Activated T-cell treated with anti-CD3 and anti-CD28 coated beads, Interleukin-2, amount 50 U/mL, for 72 hours (primary cell): ENCODE measurements at regions not wholly inside any gene's neighbourhood (a gene's known extent, or its start where the extent isn't known, plus 50 kb on each side); places are given as distances from the start of the nearest gene placed in this dataset.

Source experiments
- ATAC-seq, 2 donors: fragments of 150-1000 bp; cut with Tn5 transposase; replicated peaks in 1 of 2; 2 replicates each; pipeline ENCODE4 v1.10.0; 2021; ENCODE audit warnings: moderate library complexity in 2 of 2, mild to moderate bottlenecking in 1 of 2
- DNase-seq, 2 donors: peaks; one replicate each; pipeline ENCODE4 v3.0.0; 2021 to 2022; ENCODE audit warnings: mixed read lengths in 1 of 2
- H3K27ac Mint-ChIP-seq: one replicate; pipeline ENCODE4 v1.8.0; 2022; ENCODE audit warnings: mild to moderate bottlenecking, moderate library complexity, mixed read lengths
- H3K27me3 Mint-ChIP-seq: one replicate; pipeline ENCODE4 v1.8.0; 2022; ENCODE audit warnings: low read depth, mixed read lengths
- H3K36me3 Mint-ChIP-seq, 2 donors: one replicate each; pipeline ENCODE4 v1.8.0; 2022; ENCODE audit warnings: mixed read lengths in 2 of 2, mild to moderate bottlenecking in 1 of 2; ENCODE audit not compliant: insufficient read depth in 2 of 2
- H3K4me1 Mint-ChIP-seq: one replicate; pipeline ENCODE4 v1.8.0; 2022; ENCODE audit warnings: low read depth, mixed read lengths
- H3K4me3 Mint-ChIP-seq, 2 donors: one replicate each; pipeline ENCODE4 v1.8.0; 2022; ENCODE audit warnings: mild to moderate bottlenecking in 2 of 2, mixed read lengths in 2 of 2, moderate library complexity in 2 of 2
- H3K9me3 Mint-ChIP-seq, 2 donors: one replicate each; pipeline ENCODE4 v1.8.0; 2022; ENCODE audit warnings: mixed read lengths in 2 of 2

DNA sequence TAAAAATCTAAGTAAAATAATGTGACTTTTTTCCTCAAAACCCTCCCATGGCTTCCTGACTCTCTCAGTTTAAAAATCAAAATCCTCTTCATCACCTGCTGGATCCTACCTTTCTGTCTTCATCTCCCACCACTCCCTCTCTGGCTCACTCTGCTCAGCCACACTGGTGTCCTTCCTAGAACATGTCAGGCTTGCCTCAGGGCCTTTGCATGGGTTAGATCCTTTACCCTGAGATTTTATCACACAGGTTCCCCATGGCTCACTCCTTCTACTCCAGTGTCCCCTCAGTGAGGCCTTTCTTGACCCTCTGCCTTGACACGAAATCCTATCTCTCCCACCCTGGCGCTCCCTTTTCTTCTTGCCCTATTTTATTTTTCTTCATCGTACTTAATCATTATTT, 141.8 kb downstream of the RPL22L1 start:
- ATAC-seq, result no peak
- no peak for DNase-seq
- Mint-ChIP-seq H3K4me1 (no peaks in the 10 kb centered on the region), H3K27ac (no peak overlapping the region), H3K4me3 (no peak overlapping the region), H3K27me3 (peaks cover 6% of the 10 kb centered on the region), H3K9me3 (no peaks in the 10 kb centered on the region), H3K36me3 (no peaks in the 10 kb centered on the region)

DNA sequence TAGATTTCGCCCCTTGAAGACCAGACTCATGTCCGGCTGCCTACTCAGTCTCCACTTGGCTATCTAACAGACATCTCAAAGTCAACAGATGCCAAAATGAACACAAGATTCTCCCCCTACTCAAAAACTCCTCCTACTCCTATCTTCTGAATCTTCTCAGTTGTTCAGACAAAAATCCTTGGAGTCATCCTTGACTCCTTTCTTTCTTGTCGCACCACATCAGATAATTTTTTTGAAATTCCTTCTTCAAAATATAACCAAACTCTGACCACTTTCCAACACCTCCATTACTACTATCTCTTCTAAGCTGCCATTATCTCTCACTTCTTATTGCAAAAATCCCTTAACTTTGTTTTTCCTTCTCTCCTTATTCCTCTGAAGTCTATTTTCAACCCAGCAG, 141.9 kb upstream of the SLC7A14 start:
- ATAC-seq (no peak), DNase-seq (no peak)
- Mint-ChIP-seq H3K4me1 (no peaks in the 10 kb centered on the region), H3K36me3 (no peaks in the 10 kb centered on the region), H3K27ac (no peak overlapping the region), H3K9me3 (no peaks in the 10 kb centered on the region), H3K27me3 (peaks cover 6% of the 10 kb centered on the region), H3K4me3 (no peak overlapping the region)

DNA sequence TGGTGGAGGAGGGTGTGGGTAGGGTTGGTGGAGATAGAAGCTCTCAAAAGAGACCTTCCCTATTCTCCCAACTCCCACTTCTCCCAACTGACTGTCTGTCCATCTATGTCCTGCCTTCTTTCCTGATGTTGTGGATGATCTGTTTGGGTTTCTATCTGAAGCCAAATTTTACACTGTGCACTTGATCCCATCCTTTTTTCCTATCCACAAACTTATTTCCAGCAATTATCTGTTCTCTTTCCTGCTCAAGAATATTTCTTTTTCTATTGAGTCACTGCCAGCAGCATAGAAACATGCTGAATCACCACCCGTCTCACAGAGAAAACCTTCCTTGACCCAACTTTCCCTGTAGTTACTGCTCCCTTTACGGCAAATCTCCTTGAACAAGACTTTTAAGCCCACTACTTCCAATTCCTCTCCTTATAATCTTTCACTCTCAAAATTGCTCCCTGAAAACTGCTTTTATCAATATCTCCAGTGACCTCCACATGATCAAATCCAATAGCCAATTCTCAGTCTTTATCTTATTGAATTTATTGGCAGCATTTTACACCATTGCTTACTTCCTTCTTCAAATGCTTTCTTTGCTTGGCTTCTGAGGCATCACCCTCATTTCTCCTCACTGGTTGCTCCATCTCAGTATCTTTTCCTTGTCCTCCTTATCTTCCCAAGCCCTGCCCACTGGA, 141.2 kb upstream of the SLC7A14 start:
- Mint-ChIP-seq H3K4me1 (no peaks in the 10 kb centered on the region), H3K27ac (no peak overlapping the region), H3K27me3 (peaks cover 4% of the 10 kb centered on the region), H3K9me3 (no peaks in the 10 kb centered on the region), H3K4me3 (no peak overlapping the region), H3K36me3 (no peaks in the 10 kb centered on the region)
- ATAC-seq, result no peak
- DNase-seq, result no peak

DNA sequence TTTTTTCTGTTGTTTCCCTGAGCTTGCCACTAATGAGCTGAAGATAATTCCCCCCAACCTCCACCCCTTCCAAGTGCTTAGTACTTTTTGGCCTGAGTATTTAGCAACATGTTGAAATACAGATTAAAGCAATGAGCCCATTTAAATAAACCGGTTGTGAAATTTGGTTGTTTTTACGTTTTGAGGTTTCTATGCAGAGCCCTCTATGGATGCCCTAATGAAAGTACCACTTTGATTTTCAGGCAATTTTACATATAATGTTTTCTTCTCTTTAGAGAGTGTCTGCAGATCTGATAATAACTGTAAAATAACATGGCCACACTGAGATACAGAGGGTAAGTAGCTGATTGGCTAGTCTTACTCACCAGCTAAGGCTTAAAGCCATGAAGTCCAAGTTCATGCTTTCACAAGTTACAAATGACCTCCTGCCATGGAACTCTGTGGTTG, 139.4 kb upstream of the SLC7A14 start:
- Mint-ChIP-seq H3K9me3 (no peaks in the 10 kb centered on the region), H3K36me3 (no peaks in the 10 kb centered on the region), H3K4me1 (no peaks in the 10 kb centered on the region), H3K27ac (no peak overlapping the region), H3K4me3 (no peak overlapping the region), H3K27me3 (peaks cover 15% of the 10 kb centered on the region)
- DNase-seq, result no peak
- ATAC-seq, result no peak

DNA sequence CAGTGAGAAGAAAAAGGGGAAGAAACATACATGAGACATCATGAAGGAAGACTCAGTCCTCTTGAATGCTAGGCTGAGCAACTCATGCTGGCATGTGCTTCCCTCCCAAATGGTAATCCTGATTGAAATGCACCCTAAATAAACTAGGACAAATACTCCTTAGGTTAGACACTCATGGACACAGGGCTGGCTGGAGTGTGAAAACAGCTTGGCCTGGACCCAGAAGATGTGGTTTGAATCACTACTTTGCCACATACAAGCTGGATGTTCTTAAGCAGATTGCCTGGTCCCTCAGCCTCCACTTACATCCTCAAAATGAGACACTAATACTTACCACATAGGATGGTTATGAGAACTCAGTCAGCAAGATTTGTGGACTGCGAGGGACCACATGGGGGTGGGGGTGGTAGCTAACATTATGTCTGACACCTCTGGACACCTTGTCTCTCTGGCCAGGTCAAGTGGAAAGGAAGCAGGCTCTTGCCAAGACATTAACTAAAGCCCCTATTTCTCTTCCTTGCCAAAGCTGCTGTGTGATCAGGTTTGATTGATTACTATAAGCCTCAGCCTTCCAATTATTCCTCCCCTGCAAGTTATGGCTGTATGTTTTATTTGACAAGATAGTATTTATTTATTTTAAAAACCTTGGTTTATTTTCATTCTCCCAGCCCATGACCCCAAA, 138.9 kb upstream of the SLC7A14 start:
- no peak overlapping the region for H3K4me3 Mint-ChIP-seq
- peaks cover 20% of the 10 kb centered on the region for H3K27me3 Mint-ChIP-seq
- no peaks in the 10 kb centered on the region for H3K4me1 Mint-ChIP-seq

DNA sequence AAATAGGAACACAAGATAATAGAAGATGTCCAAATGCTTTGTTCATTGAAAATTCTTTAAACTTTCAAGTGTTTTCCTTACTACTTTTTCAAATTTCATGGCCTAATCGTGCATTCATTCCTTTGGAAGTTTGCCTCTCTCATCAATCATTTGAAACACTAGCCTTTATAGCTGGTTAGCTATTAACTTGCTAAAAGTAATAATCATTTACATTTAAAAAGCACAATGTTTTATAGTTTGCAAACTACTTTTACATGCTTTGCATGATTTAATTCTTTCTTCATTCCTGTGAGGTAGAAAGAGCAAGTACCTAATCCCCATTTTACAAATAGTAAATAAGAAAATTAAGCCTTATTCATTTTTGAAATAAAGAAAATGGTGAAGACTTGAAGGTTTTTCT, 137.4 kb upstream of the SLC7A14 start:
- H3K4me3 Mint-ChIP-seq, result no peak overlapping the region
- H3K36me3 Mint-ChIP-seq, result peaks cover 0 to 1% of the 10 kb centered on the region in 2 donors
- H3K4me1 Mint-ChIP-seq, result no peaks in the 10 kb centered on the region
- peaks cover 34% of the 10 kb centered on the region for H3K27me3 Mint-ChIP-seq
- no peak for ATAC-seq
- H3K27ac Mint-ChIP-seq, result no peak overlapping the region
- peaks cover 1 to 4% of the 10 kb centered on the region in 2 donors for H3K9me3 Mint-ChIP-seq
- DNase-seq, result no peak

More for the DNA sequence above, 138.9 kb upstream of the SLC7A14 start:
- no peak for ATAC-seq
- no peak overlapping the region for H3K27ac Mint-ChIP-seq
- no peak for DNase-seq
- H3K36me3 Mint-ChIP-seq, result no peaks in the 10 kb centered on the region
- no peaks in the 10 kb centered on the region for H3K9me3 Mint-ChIP-seq

DNA sequence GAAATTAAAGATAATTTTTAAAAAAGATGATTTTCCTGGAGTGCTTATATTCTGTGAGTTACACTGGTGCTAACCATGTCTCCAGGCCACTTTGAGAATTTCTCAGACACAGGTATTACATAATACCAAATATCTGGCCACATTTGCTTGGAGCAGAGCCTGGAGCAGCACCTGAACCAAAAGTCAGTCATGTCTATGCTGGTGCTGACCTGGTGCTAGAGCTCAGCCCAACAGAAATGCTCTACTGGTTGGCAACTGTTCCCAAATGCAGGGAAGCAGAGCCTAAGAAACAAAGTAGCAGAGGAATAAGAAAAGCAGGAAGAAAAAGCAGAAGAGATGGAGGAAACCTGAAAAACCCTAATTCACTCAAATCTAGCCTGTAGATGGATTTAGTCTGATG, 135.7 kb upstream of the SLC7A14 start:
- Mint-ChIP-seq H3K36me3 (peaks cover 0 to 1% of the 10 kb centered on the region in 2 donors), H3K4me1 (no peaks in the 10 kb centered on the region), H3K27ac (no peak overlapping the region), H3K9me3 (peaks cover 1 to 4% of the 10 kb centered on the region in 2 donors), H3K4me3 (no peak overlapping the region), H3K27me3 (peaks cover 40% of the 10 kb centered on the region)
- DNase-seq (no peak), ATAC-seq (no peak)

DNA sequence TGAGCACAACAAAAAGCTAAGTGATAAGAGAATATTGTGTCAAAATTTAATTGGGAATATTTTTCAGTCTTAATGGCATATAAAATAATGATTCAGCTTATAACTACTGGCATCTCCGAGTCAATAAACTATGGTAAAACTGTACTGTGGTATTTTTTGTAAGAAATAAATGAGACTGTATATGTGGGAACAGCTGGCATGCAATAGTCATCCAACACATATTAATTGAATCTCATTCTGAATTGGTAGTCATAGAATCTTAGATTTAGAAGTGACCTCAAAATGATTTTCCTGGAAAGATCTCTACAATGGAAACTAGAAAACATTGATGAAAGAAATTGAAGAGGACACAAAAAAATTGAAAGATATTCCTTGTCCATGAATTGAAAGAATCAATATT, 133.4 kb upstream of the SLC7A14 start:
- no peak for DNase-seq
- Mint-ChIP-seq H3K27ac (no peak overlapping the region), H3K27me3 (peaks cover 57% of the 10 kb centered on the region), H3K4me1 (no peaks in the 10 kb centered on the region), H3K9me3 (peaks cover 2 to 4% of the 10 kb centered on the region in 2 donors), H3K36me3 (peaks cover 0 to 1% of the 10 kb centered on the region in 2 donors), H3K4me3 (no peak overlapping the region)
- ATAC-seq, result no peak

DNA sequence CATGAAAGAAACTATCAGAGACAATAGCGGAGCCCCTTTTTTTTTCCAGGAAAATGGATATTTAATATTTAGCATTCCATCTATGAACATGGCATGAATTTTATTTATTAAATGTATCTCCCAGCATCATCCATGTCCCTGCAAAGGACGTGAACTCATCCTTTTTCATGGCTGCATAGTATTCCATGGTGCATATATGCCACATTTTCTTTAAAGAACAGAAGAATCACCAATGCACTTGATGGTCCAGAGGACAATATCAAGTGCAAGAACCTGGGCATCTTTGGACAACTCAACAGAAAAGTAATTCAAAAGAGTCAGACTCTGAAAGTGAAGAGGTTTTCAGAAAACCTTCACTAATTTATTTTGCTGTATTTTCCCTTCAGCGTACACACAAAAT, 133.0 kb upstream of the SLC7A14 start:
- Mint-ChIP-seq H3K4me3 (no peak overlapping the region), H3K4me1 (no peaks in the 10 kb centered on the region), H3K9me3 (peaks cover 2 to 4% of the 10 kb centered on the region in 2 donors), H3K27me3 (peaks cover 57% of the 10 kb centered on the region), H3K36me3 (peaks cover 0 to 1% of the 10 kb centered on the region in 2 donors), H3K27ac (no peak overlapping the region)
- DNase-seq (no peak), ATAC-seq (no peak)

DNA sequence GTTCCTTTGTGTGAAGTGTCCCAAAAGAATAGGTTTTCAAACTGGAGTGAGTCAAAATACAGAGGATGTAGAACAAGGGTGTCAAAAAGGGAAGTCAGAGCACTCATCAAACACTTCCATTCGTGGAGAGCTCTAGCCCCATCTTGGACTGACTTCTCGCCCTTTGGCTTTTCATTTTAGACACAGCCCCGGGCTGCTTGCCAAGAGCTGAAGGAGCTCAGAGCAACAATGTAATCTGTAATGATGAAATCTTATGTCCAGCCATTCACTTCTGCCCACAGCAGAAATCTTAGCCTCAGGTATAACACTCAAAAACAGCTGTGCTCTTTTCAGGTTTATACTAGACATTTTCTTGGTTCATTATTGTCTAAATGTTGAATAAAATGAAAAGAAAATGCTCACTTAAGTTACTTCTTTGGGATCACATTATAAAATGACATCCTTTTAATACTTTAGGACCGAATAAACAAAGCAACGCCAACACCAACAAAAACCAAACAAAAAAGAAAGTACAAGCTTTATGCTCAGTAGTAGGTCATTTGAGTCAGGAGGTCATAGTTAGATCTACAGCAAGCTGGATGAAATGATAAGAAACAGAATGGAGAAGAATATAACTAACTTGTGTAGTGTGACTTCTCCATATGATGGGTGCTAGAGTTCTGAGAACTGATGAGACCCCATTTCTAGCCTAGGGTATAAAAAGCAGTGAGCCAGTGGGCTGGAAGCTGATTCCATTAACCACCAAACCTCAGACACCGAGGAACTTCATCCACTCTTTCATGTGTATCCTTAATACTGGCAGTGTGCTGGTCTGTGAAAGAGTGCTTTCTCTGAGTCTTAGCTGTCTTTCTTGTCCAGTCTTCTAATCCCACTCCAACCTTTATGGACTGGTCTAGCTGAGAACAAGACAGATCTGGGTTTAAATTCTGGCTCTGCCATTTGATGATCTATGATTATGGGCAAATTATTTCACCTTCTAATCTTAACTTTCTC, 131.8 kb upstream of the SLC7A14 start:
- ATAC-seq, result no peak
- no peak for DNase-seq
- Mint-ChIP-seq H3K4me3 (no peak overlapping the region), H3K4me1 (no peaks in the 10 kb centered on the region), H3K27ac (no peak overlapping the region), H3K9me3 (peaks cover 2 to 4% of the 10 kb centered on the region in 2 donors), H3K36me3 (peaks cover 0 to 1% of the 10 kb centered on the region in 2 donors), H3K27me3 (peaks cover 57% of the 10 kb centered on the region)

DNA sequence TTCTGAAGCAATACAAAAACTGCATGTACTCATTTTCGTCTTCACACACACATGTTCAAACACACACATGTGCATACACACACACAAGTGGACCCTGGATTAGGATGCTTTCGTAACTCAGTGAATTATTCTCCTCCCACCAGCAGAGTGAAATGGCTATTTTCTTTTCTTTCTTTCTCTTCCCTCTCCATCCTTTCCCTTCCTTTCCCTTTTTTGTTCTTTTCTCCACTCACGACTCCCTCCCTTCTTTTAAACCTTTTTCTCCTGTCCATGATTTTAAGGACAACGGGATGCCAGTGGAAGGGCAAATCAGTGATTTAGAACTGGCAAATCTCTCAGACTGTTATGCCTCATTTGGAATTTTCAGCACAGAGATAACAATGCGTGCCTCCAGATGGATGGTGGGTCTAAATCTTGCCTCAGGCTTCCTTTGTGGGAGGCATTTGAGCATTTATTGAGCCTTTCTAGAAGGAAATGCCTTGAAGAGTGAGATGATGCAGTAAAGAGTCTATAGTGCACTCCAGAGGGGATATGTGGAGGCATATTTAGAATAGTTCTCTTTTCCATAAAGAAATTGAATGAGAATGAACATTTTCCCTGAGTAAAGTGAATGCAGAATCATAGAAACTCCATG, 130.4 kb upstream of the SLC7A14 start:
- H3K4me1 Mint-ChIP-seq, result no peaks in the 10 kb centered on the region
- H3K4me3 Mint-ChIP-seq, result no peak overlapping the region
- no peak overlapping the region for H3K27ac Mint-ChIP-seq
- no peak for ATAC-seq
- H3K27me3 Mint-ChIP-seq, result peaks cover 49% of the 10 kb centered on the region
- H3K9me3 Mint-ChIP-seq, result peaks cover 2 to 4% of the 10 kb centered on the region in 2 donors
- no peak for DNase-seq
- peaks cover 0 to 1% of the 10 kb centered on the region in 2 donors for H3K36me3 Mint-ChIP-seq

DNA sequence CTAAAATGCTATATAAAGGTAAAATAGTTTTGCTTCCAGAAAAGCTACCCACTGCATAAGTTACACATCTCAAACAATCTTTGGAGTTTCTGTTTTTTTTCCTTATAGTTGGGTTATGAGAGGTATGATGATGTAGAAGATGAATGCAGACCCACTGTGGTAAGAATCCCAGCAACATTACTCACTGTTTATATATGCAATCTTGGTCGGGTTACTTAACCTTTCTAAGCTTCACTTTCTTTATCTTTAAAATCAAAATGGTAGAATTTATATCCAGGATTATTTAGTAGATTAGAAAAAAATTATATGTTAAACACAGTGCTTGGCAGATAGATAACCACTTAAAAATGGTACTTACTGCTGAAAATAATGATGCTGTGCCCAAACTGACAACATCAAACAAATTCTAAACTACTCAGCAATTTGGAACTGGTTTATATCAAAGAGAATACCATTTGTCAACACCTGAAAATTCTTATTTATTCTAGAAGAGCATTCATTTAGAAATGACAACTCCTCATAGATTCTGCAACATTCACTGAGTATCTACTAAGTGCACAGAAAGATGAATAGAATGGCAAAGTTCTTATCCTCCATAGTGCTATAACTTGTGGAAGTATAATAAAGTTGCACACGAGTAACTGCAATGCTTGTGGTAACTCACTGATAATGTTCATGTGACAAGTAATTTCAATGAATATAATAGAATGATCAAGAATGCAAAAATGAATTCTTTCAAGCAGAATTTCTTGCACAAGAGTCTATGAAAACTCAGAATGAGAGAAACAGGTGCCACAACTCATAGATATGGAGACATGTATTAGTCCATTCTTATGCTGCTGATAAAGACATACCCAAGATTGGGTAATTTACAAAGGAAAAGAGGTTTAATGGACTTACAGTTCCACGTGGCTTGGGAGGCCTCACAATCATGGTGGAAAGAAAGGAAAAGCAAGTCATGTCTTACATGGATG, 129.0 kb upstream of the SLC7A14 start:
- DNase-seq, result no peak
- peaks cover 0 to 3% of the 10 kb centered on the region in 2 donors for H3K36me3 Mint-ChIP-seq
- no peaks in the 10 kb centered on the region for H3K4me1 Mint-ChIP-seq
- H3K27ac Mint-ChIP-seq, result no peak overlapping the region
- ATAC-seq, result no peak
- H3K27me3 Mint-ChIP-seq, result peaks cover 42% of the 10 kb centered on the region
- H3K4me3 Mint-ChIP-seq, result no peak overlapping the region
- H3K9me3 Mint-ChIP-seq, result peaks cover 2 to 4% of the 10 kb centered on the region in 2 donors
